ENCODE measurements at regions not wholly inside any gene's neighbourhood (a gene's known extent, or its start where the extent isn't known, plus 50 kb on each side); places are given as distances from the start of the nearest gene placed in this dataset.

- TF ChIP-seq CTCF (IDR thresholded peaks at IDR 0.05) (no peak), POLR2A (IDR thresholded peaks at IDR 0.05) (no peak)
Measured at GRCh38 chr4:154076921-154077320, 288.0 kb upstream of the SFRP2 start.
